NCI-H526 (cell line): ENCODE measurements at regions not wholly inside any gene's neighbourhood (a gene's known extent, or its start where the extent isn't known, plus 50 kb on each side); places are given as distances from the start of the nearest gene placed in this dataset.
A peak's percentile ranks its signal among the peaks of the same experiment; 100 is the strongest.

ENCODE experiments used
- DNase-seq, 2 experiments: peaks; one replicate each; lab custom pipeline; 2025; lab: John Stamatoyannopoulos, UW

- peak; percentile 69 to 72 for DNase-seq
These were observed 110.9 kb downstream of the HFE start for GRCh38 chr6:26197933-26198721.

- peak in 1 of 2 experiments; percentile 79 for DNase-seq
These were observed 111.5 kb downstream of the HFE start for GRCh38 chr6:26198722-26199056.

DNA sequence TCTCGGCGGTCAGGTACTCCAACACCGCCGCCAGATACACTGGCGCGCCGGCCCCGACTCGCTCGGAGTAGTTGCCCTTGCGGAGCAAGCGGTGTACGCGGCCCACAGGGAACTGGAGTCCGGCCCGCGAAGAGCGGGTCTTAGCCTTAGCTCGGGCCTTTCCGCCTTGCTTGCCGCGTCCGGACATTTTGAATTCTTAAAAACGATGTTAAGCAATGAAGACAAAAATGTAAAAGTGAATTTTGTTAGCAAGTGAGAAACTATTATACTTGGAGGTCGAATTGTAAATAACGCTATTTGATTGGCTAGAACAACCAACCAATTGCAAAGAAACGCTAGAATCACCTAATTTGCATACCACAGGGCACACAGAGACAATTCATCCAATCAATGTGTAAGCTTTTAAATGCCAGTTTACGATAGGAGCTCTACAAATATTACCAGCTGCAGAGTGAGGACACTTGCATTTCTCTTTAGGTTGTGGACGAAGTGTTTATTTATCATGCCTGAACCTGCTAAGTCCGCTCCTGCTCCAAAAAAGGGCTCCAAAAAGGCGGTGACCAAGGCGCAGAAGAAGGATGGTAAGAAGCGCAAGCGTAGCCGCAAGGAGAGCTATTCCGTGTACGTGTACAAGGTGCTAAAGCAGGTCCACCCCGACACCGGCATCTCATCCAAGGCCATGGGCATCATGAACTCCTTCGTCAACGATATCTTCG, 112.0 kb downstream of the HFE start:
- peak; percentile 93 to 96 for DNase-seq

GRCh38 chr6:26199773-26200764, 112.8 kb downstream of the HFE start:
- peak in 1 of 2 experiments; percentile 62 for DNase-seq

DNA sequence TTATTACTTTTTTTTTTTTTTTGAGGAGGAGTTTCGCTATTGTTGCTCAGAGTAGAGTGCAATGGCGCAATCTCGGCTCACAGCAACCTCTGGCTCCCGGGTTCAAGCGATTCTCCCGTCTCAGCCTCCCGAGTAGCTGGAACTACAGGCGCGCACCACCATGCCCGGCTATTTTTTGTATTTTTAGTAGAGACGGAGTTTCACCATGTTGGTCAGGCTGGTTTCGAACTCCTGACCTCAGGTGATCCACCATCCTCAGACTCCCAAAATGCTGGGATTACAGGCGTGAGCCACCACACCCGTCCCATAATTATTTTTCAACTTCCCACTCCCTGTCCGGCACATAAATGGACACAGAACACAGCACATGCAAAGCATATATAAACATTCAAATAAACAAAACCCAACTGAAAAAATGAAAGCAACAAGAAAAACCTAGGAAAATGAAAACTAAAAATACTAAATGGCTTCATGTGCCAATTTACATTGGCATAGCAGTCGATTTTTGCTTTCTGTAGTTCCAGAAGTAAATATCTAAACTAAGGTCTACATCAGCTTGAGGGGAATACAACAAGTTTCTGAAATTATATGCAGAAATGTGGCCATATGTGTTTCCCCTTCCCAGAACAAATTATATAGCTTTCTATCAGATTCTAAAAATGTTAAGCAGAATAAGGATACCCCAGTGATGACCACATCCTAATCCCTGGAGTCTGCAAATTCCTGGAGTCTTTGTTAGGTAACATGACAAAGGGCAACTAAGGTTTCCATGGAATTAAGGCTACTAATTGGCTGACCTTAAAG, 113.9 kb downstream of the HFE start:
- DNase-seq = peak in 1 of 2 experiments; percentile 6

DNA sequence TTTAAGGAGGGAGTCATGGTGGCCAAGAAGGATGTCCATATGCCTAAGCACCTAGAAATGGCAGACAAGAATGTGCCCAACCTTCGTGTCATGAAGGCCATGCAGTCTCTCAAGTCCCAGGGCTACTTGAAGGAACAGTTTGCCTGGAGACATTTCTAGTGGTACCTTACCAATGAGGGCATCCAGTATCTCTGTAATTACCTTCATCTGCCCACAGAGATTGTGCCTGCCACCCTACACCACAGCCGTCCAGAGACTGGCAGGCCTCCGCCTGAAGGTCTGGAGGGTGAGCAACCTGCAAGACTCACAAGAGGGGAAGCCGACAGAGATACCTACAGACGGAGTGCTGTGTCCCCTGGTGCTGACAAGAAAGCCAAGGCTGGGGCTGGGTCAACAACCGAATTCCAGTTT, 115.0 kb downstream of the HFE start:
- DNase-seq = peak in 1 of 2 experiments; percentile 9

- DNase-seq = peak in 1 of 2 experiments; percentile 4
These were observed 115.8 kb downstream of the HFE start for GRCh38 chr6:26202811-26203583.

DNA sequence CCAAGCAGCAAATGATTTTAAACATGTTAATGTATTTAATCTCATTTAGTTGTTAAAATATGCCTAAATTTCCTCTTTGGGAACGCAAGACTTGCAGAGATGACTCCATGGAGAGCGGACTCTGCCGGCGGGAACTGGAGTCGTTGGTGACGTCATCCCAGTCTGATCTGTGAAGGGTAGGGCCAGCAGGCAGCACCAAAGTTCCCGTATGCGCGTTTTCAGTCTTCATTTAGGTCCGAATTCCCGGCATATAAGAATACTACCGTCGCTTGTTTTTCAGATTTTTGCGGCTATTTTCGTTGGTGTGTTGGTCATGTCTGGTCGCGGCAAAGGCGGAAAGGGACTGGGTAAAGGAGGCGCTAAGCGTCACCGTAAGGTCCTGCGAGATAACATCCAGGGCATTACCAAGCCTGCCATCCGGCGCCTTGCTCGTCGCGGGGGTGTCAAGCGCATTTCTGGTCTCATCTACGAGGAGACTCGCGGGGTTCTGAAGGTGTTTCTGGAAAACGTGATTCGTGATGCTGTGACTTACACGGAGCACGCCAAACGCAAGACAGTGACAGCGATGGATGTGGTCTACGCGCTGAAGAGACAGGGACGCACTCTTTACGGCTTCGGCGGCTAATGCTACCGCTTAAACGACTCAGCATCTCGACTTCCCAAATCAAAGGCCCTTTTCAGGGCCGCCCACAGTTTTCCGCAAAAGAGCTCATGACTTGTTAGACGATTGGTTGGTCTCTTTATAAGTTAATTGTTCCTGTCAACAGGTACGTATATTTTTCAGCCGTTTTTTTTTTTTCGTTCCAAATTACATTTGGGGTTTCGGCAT, 117.3 kb downstream of the HFE start:
- peak; percentile 95 to 98 for DNase-seq

GRCh38 chr6:26205161-26205624, 118.0 kb downstream of the HFE start:
- DNase-seq = peak; percentile 77 to 90

DNA sequence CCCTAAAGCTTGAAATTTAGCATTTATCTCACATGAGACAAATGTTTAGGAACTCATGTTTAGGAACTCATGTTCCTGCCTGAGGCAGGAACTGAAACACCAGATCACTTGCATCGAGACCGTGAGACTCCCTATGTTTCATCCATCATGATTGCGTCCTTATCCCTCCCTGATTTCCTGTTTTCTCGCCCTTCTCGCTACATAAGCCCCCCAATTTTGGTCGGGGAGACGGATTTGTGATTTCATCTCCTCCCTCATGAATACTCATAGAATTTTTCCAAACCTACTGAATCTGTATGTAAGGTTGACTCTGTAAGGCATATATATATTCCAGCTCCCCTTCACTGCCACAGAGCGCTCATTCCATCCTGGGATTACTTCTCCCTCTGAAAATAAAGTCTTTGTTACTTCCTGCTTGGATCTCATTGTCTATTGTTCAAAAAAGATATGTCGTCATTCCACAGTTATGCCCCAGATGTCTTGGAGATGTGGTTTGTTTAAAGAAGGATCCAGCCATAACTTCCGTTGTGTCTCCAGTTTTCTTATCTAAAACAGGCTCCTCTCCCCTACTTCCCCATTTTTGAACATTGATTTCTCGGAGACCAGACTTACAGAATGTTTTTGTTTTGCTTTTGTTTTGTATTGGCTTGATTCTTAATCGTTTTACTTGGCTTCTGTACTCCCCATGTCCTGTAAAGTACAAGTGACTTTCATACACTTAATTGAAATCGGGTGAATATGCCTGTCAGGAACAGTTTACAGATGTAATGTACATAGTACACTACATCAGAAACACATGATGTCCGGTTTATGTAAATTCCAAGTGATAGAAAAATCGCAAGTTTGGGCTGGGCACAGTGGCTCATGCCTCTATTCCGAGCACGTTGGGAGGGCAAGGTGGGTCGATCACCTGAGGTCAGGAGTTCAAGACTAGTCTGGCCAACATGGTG, 118.7 kb downstream of the HFE start:
- DNase-seq = peak; percentile 54 to 63

DNA sequence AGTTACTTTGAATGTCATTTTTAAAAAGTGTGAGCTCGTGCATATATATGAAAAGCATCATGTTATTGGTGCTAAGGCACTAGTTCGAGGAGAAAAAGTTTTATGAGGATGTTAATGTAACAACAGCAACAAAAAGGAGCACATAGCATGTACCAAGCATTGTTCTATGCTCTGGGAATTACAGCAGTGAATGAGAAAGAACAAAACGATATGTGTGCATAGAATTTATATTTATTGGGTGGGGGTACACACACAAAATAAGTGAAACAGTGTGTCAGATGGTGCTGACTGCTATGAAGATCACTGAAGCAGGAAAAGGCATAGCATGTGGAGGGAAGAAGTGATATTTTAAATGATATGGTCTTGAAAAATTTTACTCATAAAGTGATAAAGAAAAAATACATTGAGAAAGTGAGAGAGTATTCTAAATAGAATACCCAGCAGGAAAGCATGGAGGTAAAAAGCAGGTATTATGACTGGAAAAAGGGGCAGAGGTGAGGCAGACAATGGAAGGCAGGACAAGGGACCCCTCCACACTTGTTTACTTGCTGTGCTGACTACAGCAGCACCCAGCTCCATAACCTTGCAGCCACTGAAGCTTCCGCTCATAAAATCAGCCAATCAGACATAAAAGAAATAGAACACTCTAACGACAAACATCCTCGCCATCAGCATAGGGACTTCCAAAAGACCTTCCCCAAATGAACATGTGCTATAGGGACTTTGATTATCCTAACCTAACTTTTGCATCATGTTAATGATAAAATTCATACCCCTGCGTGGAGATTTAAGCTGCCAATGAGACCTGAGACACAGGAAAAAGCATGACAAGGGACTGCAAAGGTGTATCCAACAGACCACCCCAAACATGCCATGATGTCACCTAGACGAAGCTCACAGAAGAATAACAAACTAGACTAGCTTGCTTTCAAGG, 119.9 kb downstream of the HFE start:
- peak in 1 of 2 experiments; percentile 5 for DNase-seq

- no peak for DNase-seq
These were observed 124.7 kb downstream of the HFE start for GRCh38 chr6:26211963-26212362.

- no peak for DNase-seq
These were observed 126.3 kb downstream of the HFE start for GRCh38 chr6:26213334-26214075.

- DNase-seq = no peak
These were observed 127.8 kb downstream of the HFE start for GRCh38 chr6:26214803-26215584.

- peak; percentile 67 to 73 for DNase-seq
These were observed 128.5 kb downstream of the HFE start for GRCh38 chr6:26215585-26216358.
